NCI-H510A (cell line): ENCODE measurements at regions not wholly inside any gene's neighbourhood (a gene's known extent, or its start where the extent isn't known, plus 50 kb on each side); places are given as distances from the start of the nearest gene placed in this dataset.

Experiments
- DNase-seq: peaks from one replicate; lab custom pipeline; 2025; lab: John Stamatoyannopoulos, UW

DNA sequence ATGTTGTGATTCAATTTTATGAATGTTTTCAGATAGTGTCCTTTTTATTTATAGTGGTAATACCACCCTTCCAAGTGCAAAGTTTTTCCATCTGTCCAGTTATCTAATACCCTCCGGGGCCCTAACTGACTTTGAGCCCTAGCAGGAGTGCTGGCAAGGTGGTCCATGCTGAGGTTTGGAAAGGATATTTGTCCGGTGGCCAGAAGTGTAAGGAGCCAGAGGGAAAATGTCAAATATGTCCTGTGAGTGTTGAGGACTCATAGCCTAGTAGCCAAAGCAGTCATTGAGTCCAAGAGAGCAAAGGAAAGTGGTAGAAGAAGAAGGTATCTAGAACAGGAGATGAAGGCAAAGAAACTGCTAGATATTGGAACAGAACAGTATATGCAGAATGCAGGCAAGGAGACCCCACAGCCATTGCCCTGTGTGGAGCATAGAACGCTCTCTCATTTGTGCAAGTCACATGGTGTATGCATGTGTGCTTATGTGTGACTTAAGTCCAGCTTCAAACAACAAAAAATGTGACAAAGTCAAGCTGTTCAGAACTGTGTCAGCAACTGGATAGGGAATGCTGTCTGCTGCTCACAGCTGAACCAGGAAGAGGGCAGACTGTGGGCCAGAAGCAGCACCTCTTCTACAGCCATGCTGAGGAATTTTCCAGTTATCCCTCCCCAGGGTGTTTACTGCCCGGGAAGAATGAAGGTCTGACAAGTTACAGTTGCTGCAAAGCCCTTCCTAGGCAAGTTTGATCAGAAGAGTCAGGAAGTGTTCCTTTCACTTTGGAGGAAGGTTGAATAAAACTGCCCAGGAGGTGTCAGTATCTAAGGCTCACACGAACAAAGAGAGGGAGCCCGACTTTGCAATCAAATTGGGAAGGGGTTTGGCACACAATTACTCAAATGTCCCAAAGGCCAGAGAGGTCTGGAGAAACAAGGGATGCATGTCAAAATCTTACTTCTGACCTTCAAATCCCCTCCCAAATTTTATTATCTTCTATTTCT is 463.3 kb upstream of the DMAC1 start:
- no peak for DNase-seq

DNA sequence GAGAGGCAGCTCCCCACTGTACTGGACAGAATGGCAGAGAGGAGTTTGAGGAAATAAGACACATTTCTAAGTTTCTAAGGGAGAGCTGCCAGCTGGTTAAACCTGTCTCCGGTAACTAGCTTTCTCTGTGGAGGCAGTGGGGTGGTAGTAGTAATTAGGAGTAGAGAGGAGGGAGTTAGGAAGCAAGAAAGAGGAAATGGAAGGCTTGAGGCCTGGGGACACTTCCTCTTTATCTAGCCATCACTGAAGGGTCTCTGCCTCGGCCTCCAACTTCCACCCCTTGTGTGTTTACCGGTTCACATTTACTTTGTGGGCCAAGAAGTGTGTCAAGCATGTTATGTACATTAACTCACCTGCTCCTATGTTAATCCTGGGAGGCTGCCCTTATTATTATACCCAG is 462.2 kb upstream of the DMAC1 start:
- DNase-seq = no peak

DNA sequence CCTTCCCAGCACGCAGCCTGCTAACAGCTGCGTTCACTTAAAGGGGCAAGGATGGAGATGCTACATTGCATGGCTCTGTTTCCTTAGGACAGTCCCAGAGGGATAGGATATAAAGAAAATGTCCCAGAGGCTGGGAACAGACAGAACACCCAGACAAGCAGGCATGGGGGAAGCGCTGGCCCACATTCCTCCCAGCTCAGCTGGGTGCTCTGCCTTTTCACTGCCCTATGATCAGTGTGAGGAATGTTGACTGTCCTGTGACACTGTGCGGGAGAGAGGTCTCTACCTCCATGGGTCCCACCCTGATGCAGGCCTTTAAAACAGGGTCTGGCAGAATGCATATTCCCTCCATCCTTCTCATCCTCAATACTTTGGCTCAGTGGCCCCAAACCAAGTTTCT is 459.4 kb upstream of the DMAC1 start:
- no peak for DNase-seq

DNA sequence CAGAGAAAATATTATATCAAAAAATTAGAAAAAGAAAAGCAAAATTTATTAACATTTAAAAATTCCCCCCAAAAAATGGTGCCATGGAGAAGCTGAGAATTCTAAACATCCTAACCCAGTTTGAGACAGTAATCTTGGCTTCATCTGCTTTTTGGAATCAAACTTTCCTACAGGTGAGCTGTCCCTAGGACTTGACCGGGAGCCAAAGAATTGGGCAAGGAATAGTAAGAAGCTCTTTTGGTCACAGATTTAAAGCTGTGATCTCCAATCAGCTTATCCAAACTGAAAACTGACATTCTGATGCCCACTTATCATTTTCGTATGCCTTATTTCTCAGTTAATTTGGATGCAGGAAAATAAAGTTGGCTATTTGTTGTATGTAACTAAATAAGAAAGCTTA is 457.3 kb upstream of the DMAC1 start:
- DNase-seq = no peak

DNA sequence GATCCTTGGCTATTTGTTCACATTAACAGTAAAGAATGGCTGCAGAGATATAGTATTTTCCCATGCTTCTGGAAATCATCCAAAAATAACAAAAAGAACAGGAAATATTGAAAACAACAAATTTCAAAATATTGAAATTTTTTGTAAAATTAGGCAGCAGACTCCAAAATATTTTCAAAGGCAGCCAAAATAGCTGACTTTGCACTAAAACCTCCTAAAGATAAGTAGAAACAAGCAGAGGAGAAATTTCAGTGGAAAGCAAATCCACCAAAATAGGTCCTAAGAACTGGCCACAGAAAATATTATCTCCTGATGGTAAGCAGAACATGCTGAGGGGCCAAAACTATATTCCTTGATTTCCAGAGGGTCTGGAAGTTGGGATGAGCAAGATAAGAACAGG is 456.3 kb upstream of the DMAC1 start:
- DNase-seq = no peak

DNA sequence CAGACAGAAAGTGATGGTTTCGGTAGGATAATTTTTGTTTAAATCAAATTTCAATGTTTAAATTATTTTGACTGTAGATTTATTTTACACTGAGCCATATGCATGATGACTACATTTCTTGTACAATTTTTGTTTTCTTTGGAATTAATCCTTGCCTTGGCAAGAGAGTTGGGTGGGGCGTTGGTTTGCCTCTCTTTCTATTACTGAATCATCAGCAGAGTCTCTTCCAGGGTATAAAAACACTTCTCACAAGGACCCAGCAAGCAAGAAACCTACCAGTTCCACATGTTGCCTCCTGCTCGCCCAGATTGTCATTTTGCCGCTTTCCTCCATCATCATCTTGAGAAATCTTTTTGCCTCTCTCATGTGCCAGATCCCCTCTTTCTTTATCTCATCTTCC is 455.0 kb upstream of the DMAC1 start:
- DNase-seq = no peak

DNA sequence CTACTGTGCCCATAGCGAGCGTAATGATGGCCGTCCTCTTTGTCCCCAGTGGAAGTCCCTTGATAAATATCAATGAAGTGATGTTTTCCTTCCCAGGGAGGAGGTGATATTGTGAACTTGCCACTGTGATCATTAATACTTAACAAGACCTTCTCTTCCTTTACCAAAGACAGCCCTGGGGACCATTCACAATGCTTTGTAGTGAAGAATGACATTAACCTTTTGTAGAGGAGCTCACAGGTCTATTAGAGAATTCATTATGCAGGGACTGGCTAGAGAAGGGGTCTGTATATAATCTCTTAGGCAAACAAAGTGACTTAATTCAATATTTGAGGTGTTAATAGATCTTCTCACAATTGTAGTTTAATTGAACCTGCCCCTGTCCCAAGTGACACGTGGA is 452.9 kb upstream of the DMAC1 start:
- no peak for DNase-seq

DNA sequence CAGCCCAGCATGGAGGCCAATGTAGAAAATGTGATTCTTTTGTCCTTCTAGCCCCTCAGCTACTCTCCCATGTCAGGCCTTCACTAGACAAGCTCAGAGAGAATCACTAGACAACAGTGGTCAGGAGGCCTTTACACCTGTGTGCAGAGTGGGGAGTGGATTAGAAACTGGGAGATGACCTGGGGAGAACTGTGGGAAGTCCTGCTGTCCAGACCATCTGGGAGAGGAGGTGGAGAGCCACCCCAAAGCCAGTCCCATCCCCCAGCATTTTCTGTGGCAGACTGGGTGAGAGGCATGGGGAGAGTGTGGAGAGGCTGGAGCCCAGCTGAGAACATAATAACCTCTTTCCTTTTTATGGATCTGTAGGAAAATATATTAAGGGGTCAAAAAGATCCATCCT is 452.0 kb upstream of the DMAC1 start:
- DNase-seq = no peak

DNA sequence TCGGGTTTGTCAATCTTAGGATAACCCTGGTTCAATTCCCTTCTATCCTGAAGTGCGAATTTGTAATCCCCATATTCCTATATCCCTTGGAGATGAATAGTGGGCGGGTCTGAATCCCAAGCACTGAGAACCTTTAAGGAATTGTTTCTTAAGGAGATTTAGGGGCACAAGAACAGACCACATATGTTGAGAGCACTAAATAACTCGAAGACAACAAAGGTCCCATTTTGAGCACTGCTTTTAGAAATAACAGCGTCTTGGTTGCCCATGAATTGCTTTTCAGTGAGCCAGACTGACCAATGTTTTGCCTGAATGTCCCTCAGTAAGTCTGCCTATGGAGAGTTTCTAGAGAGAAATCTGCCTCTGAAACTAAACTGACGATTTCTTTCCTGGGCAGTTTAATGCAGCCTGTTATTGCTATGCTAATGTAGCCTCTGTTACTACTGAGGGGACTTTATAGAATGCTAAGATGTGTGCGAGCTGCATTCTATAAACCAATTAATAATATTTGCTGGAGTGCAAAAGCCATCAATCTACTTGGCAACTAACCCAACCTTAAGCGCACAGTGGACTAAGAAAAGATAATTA is 445.0 kb upstream of the DMAC1 start:
- no peak for DNase-seq

DNA sequence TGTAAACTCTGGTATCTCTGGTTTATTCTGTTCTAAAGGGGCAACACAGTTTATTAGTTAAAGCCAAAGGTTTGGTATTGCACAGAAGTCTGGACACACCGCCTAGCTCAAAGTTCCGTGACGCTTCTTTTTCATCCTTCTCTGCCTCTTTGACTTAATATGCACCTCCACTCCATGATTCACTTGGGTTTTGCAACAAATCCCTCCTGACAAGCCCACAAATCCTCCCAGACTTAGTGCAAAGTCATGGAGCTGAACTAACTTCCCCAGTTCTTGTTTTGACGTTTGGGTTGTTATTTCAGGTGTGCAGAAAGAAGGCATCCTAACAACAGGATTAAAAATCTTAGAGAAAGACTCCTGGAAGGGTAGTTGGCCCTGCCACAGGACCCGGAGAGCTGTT is 441.6 kb upstream of the DMAC1 start:
- no peak for DNase-seq

DNA sequence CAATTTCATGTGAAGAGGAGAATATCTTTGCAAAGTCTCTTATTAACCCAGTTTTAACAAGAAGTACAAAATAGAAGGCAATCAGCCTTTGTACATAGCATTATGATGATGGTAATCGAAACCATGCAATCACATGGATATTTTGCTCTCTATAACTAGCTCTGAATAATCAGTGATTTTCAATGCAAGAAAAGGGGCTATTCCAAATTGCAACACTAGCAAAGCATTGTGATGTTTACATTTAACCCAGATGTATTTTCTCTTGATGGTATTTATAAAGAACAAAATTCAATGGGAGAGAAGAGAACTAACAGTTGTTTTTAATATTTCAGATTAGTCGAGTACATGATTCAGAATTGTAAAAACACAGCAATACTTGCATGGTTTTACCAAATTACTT is 437.5 kb upstream of the DMAC1 start:
- no peak for DNase-seq

DNA sequence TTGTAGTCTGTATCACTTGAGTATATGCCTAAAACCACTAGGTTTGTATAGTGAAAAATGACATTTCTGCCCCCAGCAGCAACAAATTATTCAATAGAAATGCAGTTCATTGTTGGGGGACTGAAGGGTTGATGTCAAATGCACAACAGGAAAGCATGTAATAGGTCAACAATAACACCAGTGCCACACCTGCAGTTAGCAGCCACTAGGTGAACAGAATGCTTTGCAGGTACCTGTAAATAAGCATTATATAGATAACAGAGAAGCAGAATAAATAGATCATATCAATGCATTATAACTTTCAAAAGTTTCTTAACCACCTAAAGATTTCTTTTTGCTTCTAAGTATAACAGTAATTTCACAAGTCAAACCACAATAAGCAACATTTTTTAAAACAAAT is 435.9 kb upstream of the DMAC1 start:
- no peak for DNase-seq

DNA sequence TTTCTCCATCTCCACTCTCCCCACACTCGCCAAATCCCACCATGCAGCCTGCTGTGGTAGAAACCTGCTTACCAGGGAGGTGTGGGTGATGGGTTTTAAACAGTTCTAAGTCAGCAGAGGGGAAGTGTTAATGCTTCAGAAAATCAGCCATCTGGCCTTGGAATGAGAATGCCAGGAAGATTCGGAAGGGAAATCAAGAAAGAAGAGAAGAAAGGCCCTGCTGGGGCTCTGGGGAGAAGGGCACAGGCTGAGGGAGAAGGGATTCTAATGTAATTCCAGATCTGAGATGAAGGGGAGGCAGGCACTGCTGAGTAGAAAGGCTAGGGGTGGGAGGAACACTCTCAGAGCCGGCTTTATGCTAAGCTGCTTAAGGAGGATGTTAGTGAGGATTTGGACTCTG is 434.7 kb upstream of the DMAC1 start:
- no peak for DNase-seq

DNA sequence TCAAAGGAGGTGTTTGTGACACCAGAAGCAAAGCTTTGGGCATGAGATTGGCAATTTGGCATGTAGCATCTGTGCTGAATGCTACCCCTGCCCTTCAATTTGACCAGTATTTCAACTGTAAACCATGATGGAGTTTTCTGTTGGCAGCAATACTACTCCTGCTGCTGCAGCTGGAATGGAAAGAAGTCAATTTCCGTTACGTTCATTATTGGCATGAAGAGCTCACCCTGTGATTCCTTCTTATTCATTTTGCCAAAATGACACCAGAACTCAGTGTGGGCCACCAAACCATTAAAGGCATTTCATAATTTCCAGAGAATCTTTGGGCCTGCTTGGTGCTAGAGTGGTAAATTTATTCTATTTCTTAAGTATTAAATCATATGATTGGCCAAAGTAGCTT is 433.1 kb upstream of the DMAC1 start:
- no peak for DNase-seq

DNA sequence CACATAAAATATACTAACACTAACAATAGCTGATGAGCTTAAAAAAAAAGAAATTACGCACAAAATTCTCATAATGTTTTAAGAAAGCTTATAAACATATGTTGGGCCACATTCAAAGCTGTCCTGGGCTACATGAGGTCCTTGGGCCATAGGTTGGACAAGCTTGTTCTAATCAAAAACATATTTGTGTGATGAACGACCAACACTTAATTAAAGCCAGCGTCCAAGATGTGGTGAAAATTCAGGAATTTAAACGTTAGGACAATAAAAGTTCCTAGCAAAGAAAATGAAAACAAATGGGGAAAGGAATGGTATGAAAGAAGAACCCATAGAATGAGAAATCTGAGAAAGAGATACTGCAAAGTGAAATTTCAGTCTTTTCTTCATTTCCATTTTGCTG is 429.6 kb upstream of the DMAC1 start:
- no peak for DNase-seq

DNA sequence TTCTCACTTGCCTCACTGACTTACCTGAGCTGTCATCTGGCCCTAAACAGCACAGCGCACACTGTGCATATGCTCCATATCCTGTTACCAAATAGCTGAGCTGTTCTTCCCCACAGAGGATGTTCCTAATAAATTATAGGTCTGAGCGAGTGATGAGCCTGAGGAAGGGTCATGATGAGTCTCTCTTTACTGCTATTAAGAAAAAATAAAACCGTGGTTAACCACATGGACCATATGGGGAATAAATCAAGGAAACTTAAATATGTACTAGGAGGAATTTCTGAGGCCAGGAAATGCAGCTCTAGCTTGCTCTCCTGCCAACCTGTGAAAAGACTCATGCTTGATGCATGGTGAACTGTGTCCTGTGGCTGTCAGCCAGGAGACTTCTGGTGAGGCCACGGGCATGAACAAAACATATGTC is 424.8 kb upstream of the DMAC1 start:
- no peak for DNase-seq

DNA sequence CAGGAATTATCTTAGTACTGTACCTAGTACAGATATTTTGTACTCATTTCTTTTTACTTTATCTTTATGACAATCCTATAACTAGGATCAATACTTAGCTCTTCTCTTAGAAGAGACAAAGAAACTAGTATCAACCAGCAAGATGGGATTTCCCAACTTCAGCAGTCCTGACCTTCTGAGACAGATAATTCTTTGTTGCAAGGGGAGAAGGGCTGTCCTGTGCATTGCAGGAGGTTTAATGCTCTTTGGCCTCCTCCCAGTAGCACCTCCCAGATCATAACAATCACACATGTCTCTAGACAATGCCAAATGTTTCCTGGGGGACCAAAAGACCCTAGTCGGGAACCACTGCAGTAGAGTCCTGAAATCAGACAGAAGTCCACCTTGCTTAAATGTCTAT is 424.3 kb upstream of the DMAC1 start:
- DNase-seq = no peak

DNA sequence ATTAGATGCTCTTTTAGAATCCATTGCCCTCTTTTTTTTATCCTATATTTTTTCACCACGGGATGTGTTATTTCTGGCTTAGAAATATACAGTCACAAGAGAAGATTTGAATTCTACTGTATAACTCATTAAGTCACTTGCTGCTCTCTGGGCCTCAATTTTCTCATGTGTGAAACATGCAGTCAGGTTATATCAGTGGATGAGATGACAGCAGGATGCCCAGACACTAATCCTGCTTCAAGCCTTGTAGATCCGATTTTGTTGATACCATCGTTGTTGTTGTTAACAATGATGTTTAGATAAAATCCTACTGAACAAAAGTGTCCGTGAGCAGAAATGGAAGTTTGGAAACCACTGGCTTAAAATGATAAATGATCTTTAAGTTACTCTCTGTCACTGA is 421.9 kb upstream of the DMAC1 start:
- no peak for DNase-seq

DNA sequence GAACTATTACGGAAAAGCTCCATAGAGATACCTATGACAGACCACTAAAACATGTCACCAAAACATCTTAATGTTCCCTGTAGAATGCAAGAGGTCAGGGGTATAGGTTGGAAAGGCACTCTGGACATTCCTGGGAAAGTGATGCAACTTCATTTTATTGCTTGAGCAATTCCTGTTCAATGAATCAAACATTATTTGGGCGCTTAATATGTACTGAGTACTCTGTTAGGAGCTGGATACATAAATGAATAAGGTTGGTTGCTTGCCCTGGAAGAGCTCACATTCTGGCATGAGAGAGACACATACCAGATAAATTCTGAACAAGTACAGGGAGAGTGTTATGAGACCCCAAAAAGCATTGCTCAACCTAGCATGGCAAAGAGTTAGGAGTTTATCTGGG is 408.9 kb upstream of the DMAC1 start:
- DNase-seq = no peak

DNA sequence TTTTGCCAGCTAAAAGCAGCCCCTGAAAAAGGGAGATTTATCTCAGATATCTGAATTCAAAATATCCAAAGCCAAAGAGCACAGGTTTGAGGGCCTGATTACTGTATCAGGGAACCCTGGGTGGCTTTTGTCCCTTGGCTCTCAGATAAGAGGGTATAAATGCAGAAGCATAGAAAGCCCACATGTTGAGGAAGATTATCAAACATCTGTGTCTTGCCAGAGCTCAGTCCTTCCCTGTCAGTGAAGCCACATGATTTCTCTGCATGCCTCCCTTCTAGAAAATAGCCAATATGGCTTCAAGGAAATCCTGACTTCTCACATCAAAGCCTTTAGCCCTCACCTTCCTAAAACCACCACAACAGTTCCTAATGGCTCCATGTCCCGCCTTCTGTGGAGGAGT is 408.0 kb upstream of the DMAC1 start:
- DNase-seq = no peak

DNA sequence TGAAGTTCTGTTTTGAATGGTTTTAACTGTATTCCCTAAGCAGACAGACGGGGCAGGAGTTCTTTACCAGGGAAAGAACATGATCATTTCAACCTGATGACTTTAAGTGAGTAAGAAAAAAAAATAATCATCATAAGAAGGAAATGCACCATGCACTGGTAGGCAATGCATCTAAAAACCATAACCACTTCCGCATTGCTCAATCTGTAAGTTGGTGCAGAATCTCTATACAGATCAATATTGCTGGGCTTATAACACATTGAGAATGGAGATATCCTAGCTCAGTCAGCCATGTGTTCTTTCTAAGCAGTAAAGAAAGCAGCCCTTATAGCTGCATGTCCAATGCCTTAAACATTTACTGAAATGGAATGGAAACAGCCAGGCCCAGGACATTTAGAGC is 407.1 kb upstream of the DMAC1 start:
- DNase-seq = no peak

DNA sequence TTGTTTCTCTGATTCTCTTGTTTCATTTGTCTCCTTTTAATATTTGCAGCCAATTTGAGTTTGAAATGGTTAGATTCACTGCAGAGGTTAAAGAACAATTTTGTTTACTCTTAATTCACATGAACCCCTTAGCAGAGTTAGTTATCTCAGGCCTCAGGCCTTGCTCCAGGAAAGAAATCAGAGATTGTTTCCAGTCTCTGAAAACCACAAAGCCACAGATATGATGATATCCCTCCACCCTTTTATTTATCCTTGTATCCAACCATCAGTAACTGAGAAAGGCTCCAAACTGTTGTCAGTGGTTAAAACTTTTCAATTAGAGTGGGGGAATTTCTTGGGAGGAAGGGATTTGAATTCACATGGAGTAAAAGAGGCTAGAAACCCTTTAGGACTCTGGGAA is 406.0 kb upstream of the DMAC1 start:
- DNase-seq = no peak

DNA sequence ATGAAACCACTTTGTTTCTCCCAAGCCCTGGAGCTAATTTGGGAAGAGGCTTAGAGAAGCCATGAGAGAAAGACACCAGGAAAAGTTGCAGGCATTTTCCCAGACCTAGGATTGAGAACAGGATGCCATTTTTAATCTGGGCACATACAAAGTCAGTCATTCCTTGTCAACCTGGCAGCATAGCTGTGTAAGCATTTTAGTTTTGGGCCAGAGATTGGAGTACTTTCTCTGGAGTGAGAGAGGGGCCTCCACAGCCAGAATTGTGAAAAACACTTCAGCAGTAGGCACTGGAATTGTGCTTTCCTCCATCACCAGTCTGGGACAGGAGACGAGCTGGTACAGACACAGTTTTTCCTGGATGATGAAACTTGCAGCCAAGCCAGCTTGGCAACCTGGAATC is 390.3 kb upstream of the DMAC1 start:
- DNase-seq = no peak
